SKM-1 (cell line): ENCODE measurements at regions not wholly inside any gene's neighbourhood (a gene's known extent, or its start where the extent isn't known, plus 50 kb on each side); places are given as distances from the start of the nearest gene placed in this dataset.

Experiments used
- DNase-seq: peaks from one replicate; lab custom pipeline; 2025; ENCODE audit not compliant: unreplicated experiment; lab: John Stamatoyannopoulos, UW

GRCh38 chr2:161090411-161090810 lies 69.8 kb upstream of the TANK start:
- DNase-seq = no peak

GRCh38 chr2:161095314-161095713 lies 64.9 kb upstream of the TANK start:
- DNase-seq = no peak

- DNase-seq = no peak
Observed at GRCh38 chr2:161096336-161096735, 63.9 kb upstream of the TANK start.

- no peak for DNase-seq
Observed at GRCh38 chr2:161097157-161097556, 63.1 kb upstream of the TANK start.

GRCh38 chr2:161100211-161100895 lies 59.9 kb upstream of the TANK start:
- no peak for DNase-seq

GRCh38 chr2:161101406-161101805 lies 58.8 kb upstream of the TANK start:
- no peak for DNase-seq

GRCh38 chr2:161102770-161103450 lies 57.3 kb upstream of the TANK start:
- DNase-seq = no peak

GRCh38 chr2:161103451-161103831 lies 56.8 kb upstream of the TANK start:
- no peak for DNase-seq

- no peak for DNase-seq
Observed at GRCh38 chr2:161104054-161104553, 56.1 kb upstream of the TANK start.

GRCh38 chr2:161107265-161107664 lies 53.0 kb upstream of the TANK start:
- no peak for DNase-seq
